ENCODE measurements at regions not wholly inside any gene's neighbourhood (a gene's known extent, or its start where the extent isn't known, plus 50 kb on each side); places are given as distances from the start of the nearest gene placed in this dataset.

DNA sequence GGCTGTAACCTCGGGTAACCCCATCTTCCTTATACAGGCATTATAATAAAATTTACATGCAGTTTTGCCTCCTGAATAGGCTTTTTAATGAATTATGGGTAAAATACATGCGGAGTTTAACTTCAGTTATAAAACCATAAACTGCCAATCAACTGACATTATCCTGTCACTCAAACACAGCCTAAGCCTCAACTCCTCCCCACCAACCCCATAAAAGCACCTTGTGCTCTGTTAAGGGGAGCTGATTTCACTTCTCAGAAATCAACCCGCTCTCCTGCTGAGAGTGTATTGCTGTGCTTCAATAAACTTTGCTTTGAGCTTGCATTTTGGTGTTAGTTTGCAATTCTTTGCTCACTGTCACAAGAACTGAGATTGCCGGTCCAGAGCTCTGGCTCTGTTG lies 1812.2 kb downstream of the BRINP3 start:
- H3K36me3 Mint-ChIP-seq: no peaks in the 10 kb centered on the region
- H3K4me1 Mint-ChIP-seq: no peaks in the 10 kb centered on the region
- no peak overlapping the region for H3K4me3 ChIP-seq (ENCODE audit: low read length)
- H3K9me3 Mint-ChIP-seq: peaks cover 8 to 32% (median 18%) of the 10 kb centered on the region in 5 donors
- H3K4me3 Mint-ChIP-seq: no peak overlapping the region
- CTCF ChIA-PET: no interaction called here
- H3K27ac Mint-ChIP-seq: no peak overlapping the region
- no peaks in the 10 kb centered on the region for H3K27me3 ChIP-seq (ENCODE audit: insufficient read depth, low read length, poor library complexity, severe bottlenecking)
- POLR2A ChIA-PET: no interaction called here
- H3K4me1 ChIP-seq (ENCODE audit: insufficient read depth, low read length): no peaks in the 10 kb centered on the region
- H3K36me3 ChIP-seq (ENCODE audit: insufficient read depth, low read length): no peaks in the 10 kb centered on the region
- H3K27me3 Mint-ChIP-seq: peaks cover 0 to 1% of the 10 kb centered on the region in 2 donors
- no peaks in the 10 kb centered on the region for H3K9me3 ChIP-seq (ENCODE audit: low read length)
- H3K27ac ChIP-seq (ENCODE audit: low read depth, low read length): no peak overlapping the region
- DNase-seq: no peak

DNA sequence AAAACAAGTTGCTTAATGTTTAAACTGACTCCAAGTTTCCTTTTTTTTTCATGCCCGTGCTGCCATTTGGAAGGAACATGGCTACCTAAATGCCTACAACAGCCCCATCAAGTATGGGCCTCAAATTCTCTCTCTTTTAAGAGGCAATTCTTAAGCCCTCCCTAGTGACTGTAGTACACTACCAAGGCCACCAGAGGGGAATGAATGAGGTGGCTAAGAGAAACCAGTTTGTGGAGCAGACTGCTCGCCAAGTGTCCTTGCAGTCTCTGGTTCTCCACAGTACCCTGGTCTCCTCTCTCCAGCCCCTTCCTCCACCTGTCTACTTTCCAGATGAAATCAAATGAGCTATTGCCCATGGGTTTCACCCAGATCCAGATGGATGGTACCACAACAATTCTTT lies 1809.6 kb downstream of the BRINP3 start:
- Histone ChIP-seq H3K9me3 (ENCODE audit: low read length) (no peaks in the 10 kb centered on the region), H3K36me3 (ENCODE audit: insufficient read depth, low read length) (no peaks in the 10 kb centered on the region), H3K4me1 (ENCODE audit: insufficient read depth, low read length) (no peaks in the 10 kb centered on the region), H3K27ac (ENCODE audit: low read depth, low read length) (no peak overlapping the region), H3K4me3 (ENCODE audit: low read length) (no peak overlapping the region), H3K27me3 (ENCODE audit: insufficient read depth, low read length, poor library complexity, severe bottlenecking) (no peaks in the 10 kb centered on the region)
- Mint-ChIP-seq H3K9me3 (peaks cover 10 to 46% (median 26%) of the 10 kb centered on the region in 5 donors), H3K27me3 (peaks cover 0 to 1% of the 10 kb centered on the region in 2 donors), H3K27ac (peak overlapping the region in 1 of 8 donors; percentile 64), H3K4me1 (no peaks in the 10 kb centered on the region), H3K36me3 (no peaks in the 10 kb centered on the region), H3K4me3 (no peak overlapping the region)
- no peak for DNase-seq
- ChIA-PET CTCF (no interaction called here), POLR2A (no interaction called here)

DNA sequence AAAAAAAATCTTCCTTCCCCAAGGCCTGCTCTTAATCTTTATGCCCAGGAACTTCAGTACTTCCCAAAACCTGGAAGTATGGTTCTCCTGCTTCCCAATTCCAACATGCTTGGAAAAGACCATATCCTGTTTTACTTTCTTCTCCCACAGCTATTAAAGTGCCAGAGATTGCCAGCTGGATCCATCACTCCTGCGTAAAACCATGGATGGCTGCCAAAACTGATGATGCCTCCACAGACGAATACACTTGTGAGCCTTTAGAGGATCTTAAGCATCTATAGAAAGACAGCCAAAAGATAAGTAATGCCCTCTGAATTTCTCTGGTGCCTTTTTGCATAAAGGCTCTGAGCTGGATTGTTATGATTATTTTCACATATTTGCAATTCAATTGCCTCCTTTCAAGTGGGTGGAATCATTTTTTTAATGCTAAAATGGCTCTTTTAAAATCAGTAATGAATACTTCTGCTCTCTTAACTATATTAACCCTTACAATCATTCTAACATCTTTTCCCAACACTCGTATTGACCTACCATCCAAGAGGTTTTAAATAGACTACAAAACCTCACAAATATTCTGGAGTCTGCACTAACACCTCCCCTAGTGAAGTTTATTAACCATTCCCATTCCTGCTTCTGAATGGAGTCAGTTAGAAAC lies 1807.8 kb downstream of the BRINP3 start:
- no peak overlapping the region for H3K27ac ChIP-seq (ENCODE audit: low read depth, low read length)
- Mint-ChIP-seq H3K27me3 (peaks cover 0 to 1% of the 10 kb centered on the region in 2 donors), H3K27ac (no peak overlapping the region), H3K9me3 (peaks cover 10 to 45% (median 26%) of the 10 kb centered on the region in 5 donors), H3K4me3 (no peak overlapping the region), H3K36me3 (no peaks in the 10 kb centered on the region), H3K4me1 (no peaks in the 10 kb centered on the region)
- POLR2A ChIA-PET: no interaction called here
- H3K4me3 ChIP-seq (ENCODE audit: low read length): no peak overlapping the region
- H3K9me3 ChIP-seq (ENCODE audit: low read length): no peaks in the 10 kb centered on the region
- CTCF ChIA-PET: no interaction called here
- H3K4me1 ChIP-seq (ENCODE audit: insufficient read depth, low read length): no peaks in the 10 kb centered on the region
- no peaks in the 10 kb centered on the region for H3K27me3 ChIP-seq (ENCODE audit: insufficient read depth, low read length, poor library complexity, severe bottlenecking)
- no peak for DNase-seq
- H3K36me3 ChIP-seq (ENCODE audit: insufficient read depth, low read length): no peaks in the 10 kb centered on the region

DNA sequence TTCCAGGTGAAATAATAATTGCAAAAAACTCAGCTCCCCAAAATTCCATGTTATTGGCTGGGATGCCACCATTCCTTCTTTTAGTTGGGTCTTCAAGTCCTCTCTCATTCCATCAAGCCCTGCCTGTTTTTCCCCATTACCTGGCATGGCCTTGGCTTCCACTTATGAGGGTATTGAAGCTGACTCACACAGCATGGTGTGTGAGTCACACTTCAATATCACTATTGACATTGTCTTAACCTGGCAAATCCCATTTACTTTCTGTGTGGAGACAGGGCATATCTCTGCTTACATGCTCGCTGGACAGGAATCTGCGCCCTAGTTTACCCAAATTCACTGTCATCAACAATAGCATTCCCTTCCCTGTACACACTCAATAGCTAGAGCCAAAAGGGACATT lies 1806.8 kb downstream of the BRINP3 start:
- POLR2A ChIA-PET: no interaction called here
- no peak overlapping the region for H3K27ac Mint-ChIP-seq
- no peak overlapping the region for H3K4me3 ChIP-seq (ENCODE audit: low read length)
- no peak for DNase-seq
- peaks cover 0 to 1% of the 10 kb centered on the region in 2 donors for H3K27me3 Mint-ChIP-seq
- H3K27me3 ChIP-seq (ENCODE audit: insufficient read depth, low read length, poor library complexity, severe bottlenecking): no peaks in the 10 kb centered on the region
- no peak overlapping the region for H3K27ac ChIP-seq (ENCODE audit: low read depth, low read length)
- no peaks in the 10 kb centered on the region for H3K4me1 Mint-ChIP-seq
- no peak overlapping the region for H3K4me3 Mint-ChIP-seq
- H3K9me3 Mint-ChIP-seq: peaks cover 12 to 44% (median 26%) of the 10 kb centered on the region in 5 donors
- no peaks in the 10 kb centered on the region for H3K36me3 Mint-ChIP-seq
- CTCF ChIA-PET: no interaction called here
- H3K4me1 ChIP-seq (ENCODE audit: insufficient read depth, low read length): no peaks in the 10 kb centered on the region
- no peaks in the 10 kb centered on the region for H3K9me3 ChIP-seq (ENCODE audit: low read length)
- no peaks in the 10 kb centered on the region for H3K36me3 ChIP-seq (ENCODE audit: insufficient read depth, low read length)

DNA sequence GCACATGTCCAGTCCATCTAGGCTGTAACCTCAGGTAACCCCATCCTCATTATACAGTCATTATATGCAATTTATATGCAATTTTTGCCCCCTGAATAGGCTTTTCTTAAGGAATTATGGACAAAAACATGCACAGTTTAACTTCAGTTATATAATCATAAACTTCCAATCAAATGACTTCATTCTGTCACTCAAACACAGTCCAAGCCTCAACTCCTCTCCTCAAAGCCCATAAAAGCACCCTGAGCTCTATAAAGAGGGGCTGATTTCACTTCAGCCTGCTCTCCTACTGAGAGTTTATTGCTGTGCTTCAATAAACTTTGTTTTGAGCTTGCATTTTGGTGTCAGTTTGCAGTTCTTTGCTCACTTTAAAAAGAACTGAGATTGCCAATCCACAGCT lies 1805.5 kb downstream of the BRINP3 start:
- no peak for DNase-seq
- no peak overlapping the region for H3K27ac Mint-ChIP-seq
- no peaks in the 10 kb centered on the region for H3K4me1 Mint-ChIP-seq
- CTCF ChIA-PET: no interaction called here
- no peaks in the 10 kb centered on the region for H3K36me3 ChIP-seq (ENCODE audit: insufficient read depth, low read length)
- H3K4me3 ChIP-seq (ENCODE audit: low read length): no peak overlapping the region
- no peaks in the 10 kb centered on the region for H3K9me3 ChIP-seq (ENCODE audit: low read length)
- no peaks in the 10 kb centered on the region for H3K27me3 ChIP-seq (ENCODE audit: insufficient read depth, low read length, poor library complexity, severe bottlenecking)
- POLR2A ChIA-PET: no interaction called here
- H3K4me3 Mint-ChIP-seq: no peak overlapping the region
- H3K36me3 Mint-ChIP-seq: no peaks in the 10 kb centered on the region
- H3K9me3 Mint-ChIP-seq: peaks cover 12 to 34% (median 22%) of the 10 kb centered on the region in 5 donors
- no peaks in the 10 kb centered on the region for H3K4me1 ChIP-seq (ENCODE audit: insufficient read depth, low read length)
- no peak overlapping the region for H3K27ac ChIP-seq (ENCODE audit: low read depth, low read length)
- peaks cover 0 to 1% of the 10 kb centered on the region in 2 donors for H3K27me3 Mint-ChIP-seq

DNA sequence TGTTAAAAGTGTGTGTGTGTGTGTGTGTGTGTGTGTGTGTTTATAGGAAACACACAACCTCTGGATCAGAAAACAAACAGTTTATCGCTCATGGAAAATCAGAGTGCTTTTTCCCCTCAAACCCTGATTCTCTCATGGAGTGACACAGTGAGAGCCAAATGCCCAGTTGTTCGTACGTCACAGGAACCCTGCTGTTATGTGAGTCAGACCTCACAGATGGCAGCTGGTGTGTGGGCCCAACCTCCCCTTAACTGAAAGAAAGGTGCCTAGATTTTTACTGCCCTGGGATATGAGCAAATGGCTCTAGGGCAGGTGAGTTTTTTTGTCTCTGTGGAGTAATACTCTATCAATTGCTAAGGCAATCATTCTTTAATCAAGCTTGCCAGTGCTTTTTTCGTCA lies 1788.1 kb downstream of the BRINP3 start:
- CTCF ChIA-PET: no interaction called here

DNA sequence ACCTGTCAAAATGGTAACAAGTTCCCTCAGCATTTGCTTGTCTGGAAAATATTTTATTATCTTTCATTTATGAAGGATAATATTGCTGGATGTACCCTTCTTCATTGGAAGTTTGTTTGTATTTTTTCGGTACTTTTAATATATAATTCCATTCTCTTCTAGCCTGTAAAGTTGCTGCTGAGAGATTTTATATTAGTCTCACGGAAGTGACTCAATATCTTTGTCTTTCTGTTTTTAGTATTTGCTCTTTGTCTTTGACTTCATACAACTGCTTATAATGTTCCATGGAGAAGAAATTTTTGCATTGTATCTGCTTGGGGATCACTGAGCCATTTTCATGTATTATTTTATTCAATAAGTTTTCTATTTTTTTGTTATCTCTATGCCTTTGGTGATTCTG lies 1777.5 kb downstream of the BRINP3 start:
- Histone ChIP-seq H3K36me3 (ENCODE audit: insufficient read depth, low read length) (no peaks in the 10 kb centered on the region), H3K27ac (ENCODE audit: low read depth, low read length) (no peak overlapping the region), H3K4me3 (ENCODE audit: low read length) (no peak overlapping the region), H3K4me1 (ENCODE audit: insufficient read depth, low read length) (no peaks in the 10 kb centered on the region), H3K9me3 (ENCODE audit: low read length) (no peaks in the 10 kb centered on the region), H3K27me3 (ENCODE audit: insufficient read depth, low read length, poor library complexity, severe bottlenecking) (no peaks in the 10 kb centered on the region)
- Mint-ChIP-seq H3K27me3 (no peaks in the 10 kb centered on the region), H3K36me3 (no peaks in the 10 kb centered on the region), H3K27ac (no peak overlapping the region), H3K4me3 (no peak overlapping the region), H3K9me3 (peaks cover 21 to 45% (median 33%) of the 10 kb centered on the region in 5 donors), H3K4me1 (peaks cover 0 to 1% (median 0%) of the 10 kb centered on the region in 3 donors)
- CTCF ChIA-PET: no interaction called here
- no peak for DNase-seq
- POLR2A ChIA-PET: no interaction called here

More for the DNA sequence above, 1788.1 kb downstream of the BRINP3 start:
- no peaks in the 10 kb centered on the region for H3K36me3 Mint-ChIP-seq
- POLR2A ChIA-PET: no interaction called here
- no peak for DNase-seq
- no peak overlapping the region for H3K4me3 ChIP-seq (ENCODE audit: low read length)
- H3K9me3 ChIP-seq (ENCODE audit: low read length): no peaks in the 10 kb centered on the region
- H3K4me3 Mint-ChIP-seq: no peak overlapping the region
- H3K4me1 Mint-ChIP-seq: no peaks in the 10 kb centered on the region
- H3K27ac Mint-ChIP-seq: no peak overlapping the region
- no peaks in the 10 kb centered on the region for H3K36me3 ChIP-seq (ENCODE audit: insufficient read depth, low read length)
- no peak overlapping the region for H3K27ac ChIP-seq (ENCODE audit: low read depth, low read length)
- no peaks in the 10 kb centered on the region for H3K4me1 ChIP-seq (ENCODE audit: insufficient read depth, low read length)
- no peaks in the 10 kb centered on the region for H3K27me3 ChIP-seq (ENCODE audit: insufficient read depth, low read length, poor library complexity, severe bottlenecking)
- H3K9me3 Mint-ChIP-seq: peaks cover 11 to 31% (median 16%) of the 10 kb centered on the region in 5 donors
- no peaks in the 10 kb centered on the region for H3K27me3 Mint-ChIP-seq

DNA sequence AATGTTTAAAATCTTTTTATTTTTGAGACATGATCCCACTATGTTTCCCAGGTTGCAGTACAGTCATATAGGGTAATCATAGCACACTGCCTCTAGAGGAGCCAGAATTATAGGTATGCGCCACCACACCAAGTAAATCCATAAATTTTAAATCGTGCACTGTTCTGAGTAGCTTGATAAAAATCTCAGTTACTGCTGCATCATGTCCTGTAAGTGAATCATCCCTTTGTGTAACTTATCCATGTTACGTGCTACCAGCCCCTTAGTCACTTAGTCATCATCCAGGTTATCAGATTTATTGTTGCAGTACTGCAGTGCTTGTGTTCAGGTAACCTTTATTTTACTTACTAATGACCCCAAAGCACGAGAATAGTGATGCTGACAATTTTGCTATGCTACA lies 1770.9 kb downstream of the BRINP3 start:
- H3K27ac Mint-ChIP-seq: no peak overlapping the region
- Histone ChIP-seq H3K27me3 (ENCODE audit: insufficient read depth, low read length, poor library complexity, severe bottlenecking) (no peaks in the 10 kb centered on the region), H3K4me1 (ENCODE audit: insufficient read depth, low read length) (no peaks in the 10 kb centered on the region), H3K36me3 (ENCODE audit: insufficient read depth, low read length) (no peaks in the 10 kb centered on the region), H3K4me3 (ENCODE audit: low read length) (no peak overlapping the region), H3K27ac (ENCODE audit: low read depth, low read length) (no peak overlapping the region), H3K9me3 (ENCODE audit: low read length) (no peaks in the 10 kb centered on the region)
- H3K4me1 Mint-ChIP-seq: peaks cover 0 to 1% (median 0%) of the 10 kb centered on the region in 3 donors
- H3K9me3 Mint-ChIP-seq: peaks cover 12 to 44% (median 22%) of the 10 kb centered on the region in 5 donors
- DNase-seq: no peak
- POLR2A ChIA-PET: no interaction called here
- CTCF ChIA-PET: no interaction called here
- no peak overlapping the region for H3K4me3 Mint-ChIP-seq
- H3K27me3 Mint-ChIP-seq: no peaks in the 10 kb centered on the region
- no peaks in the 10 kb centered on the region for H3K36me3 Mint-ChIP-seq
